ENCODE measurements at regions not wholly inside any gene's neighbourhood (a gene's known extent, or its start where the extent isn't known, plus 50 kb on each side); places are given as distances from the start of the nearest gene placed in this dataset.
"Not testable (repeated sequence)": the region's sequence is repeated elsewhere in the genome, so short reads cannot be mapped to it uniquely, and the experiment has no call there.

- DNase-seq (ENCODE audit: low read depth, low spot score): no peak
These were observed 702.3 kb downstream of the TMEM121 start for GRCh38 chr14:106228541-106229158.

GRCh38 chr14:106230071-106230470 is 703.7 kb downstream of the TMEM121 start:
- no peak for DNase-seq (ENCODE audit: low read depth, low spot score)

- not testable (repeated sequence) for DNase-seq (ENCODE audit: low read depth, low spot score)
These were observed 706.8 kb downstream of the TMEM121 start for GRCh38 chr14:106233191-106233590.

GRCh38 chr14:106234525-106235254 is 708.3 kb downstream of the TMEM121 start:
- DNase-seq (ENCODE audit: low read depth, low spot score): not testable (repeated sequence)

- no peak for DNase-seq (ENCODE audit: low read depth, low spot score)
These were observed 709.2 kb downstream of the TMEM121 start for GRCh38 chr14:106235356-106236159.

GRCh38 chr14:106248321-106249192 is 722.2 kb downstream of the TMEM121 start:
- DNase-seq (ENCODE audit: low read depth, low spot score): no peak

- not testable (repeated sequence) for DNase-seq (ENCODE audit: low read depth, low spot score)
These were observed 727.6 kb downstream of the TMEM121 start for GRCh38 chr14:106253995-106254394.

GRCh38 chr14:106257569-106257994 is 731.2 kb downstream of the TMEM121 start:
- DNase-seq (ENCODE audit: low read depth, low spot score): not testable (repeated sequence)

- DNase-seq (ENCODE audit: low read depth, low spot score): no peak
These were observed 741.8 kb downstream of the TMEM121 start for GRCh38 chr14:106268013-106268727.

GRCh38 chr14:106269029-106269428 is 742.6 kb downstream of the TMEM121 start:
- no peak for DNase-seq (ENCODE audit: low read depth, low spot score)

GRCh38 chr14:106269451-106270204 is 743.2 kb downstream of the TMEM121 start:
- no peak for DNase-seq (ENCODE audit: low read depth, low spot score)

GRCh38 chr14:106270476-106271121 is 744.2 kb downstream of the TMEM121 start:
- DNase-seq (ENCODE audit: low read depth, low spot score): not testable (repeated sequence)

- DNase-seq (ENCODE audit: low read depth, low spot score): no peak
These were observed 750.2 kb downstream of the TMEM121 start for GRCh38 chr14:106276326-106277267.

GRCh38 chr14:106277503-106277902 is 751.1 kb downstream of the TMEM121 start:
- no peak for DNase-seq (ENCODE audit: low read depth, low spot score)

- DNase-seq (ENCODE audit: low read depth, low spot score): no peak
These were observed 754.5 kb downstream of the TMEM121 start for GRCh38 chr14:106280876-106281275.

GRCh38 chr14:106286697-106287290 is 760.4 kb downstream of the TMEM121 start:
- DNase-seq (ENCODE audit: low read depth, low spot score): no peak

GRCh38 chr14:106287506-106287905 is 761.1 kb downstream of the TMEM121 start:
- no peak for DNase-seq (ENCODE audit: low read depth, low spot score)

- no peak for DNase-seq (ENCODE audit: low read depth, low spot score)
These were observed 765.2 kb downstream of the TMEM121 start for GRCh38 chr14:106291626-106292025.
